ENCODE measurements at regions not wholly inside any gene's neighbourhood (a gene's known extent, or its start where the extent isn't known, plus 50 kb on each side); places are given as distances from the start of the nearest gene placed in this dataset.

GRCh38 chrX:9189286-9189685 is 155.4 kb upstream of the FAM9B start:
- TF ChIP-seq, protein P1, sequence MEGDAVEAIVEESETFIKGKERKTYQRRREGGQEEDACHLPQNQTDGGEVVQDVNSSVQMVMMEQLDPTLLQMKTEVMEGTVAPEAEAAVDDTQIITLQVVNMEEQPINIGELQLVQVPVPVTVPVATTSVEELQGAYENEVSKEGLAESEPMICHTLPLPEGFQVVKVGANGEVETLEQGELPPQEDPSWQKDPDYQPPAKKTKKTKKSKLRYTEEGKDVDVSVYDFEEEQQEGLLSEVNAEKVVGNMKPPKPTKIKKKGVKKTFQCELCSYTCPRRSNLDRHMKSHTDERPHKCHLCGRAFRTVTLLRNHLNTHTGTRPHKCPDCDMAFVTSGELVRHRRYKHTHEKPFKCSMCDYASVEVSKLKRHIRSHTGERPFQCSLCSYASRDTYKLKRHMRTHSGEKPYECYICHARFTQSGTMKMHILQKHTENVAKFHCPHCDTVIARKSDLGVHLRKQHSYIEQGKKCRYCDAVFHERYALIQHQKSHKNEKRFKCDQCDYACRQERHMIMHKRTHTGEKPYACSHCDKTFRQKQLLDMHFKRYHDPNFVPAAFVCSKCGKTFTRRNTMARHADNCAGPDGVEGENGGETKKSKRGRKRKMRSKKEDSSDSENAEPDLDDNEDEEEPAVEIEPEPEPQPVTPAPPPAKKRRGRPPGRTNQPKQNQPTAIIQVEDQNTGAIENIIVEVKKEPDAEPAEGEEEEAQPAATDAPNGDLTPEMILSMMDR (IDR thresholded peaks at IDR 0.05; ENCODE audit: low read depth, low read length) = no peak
- no peak for TF ChIP-seq EZH2phosphoT487 (IDR thresholded peaks at IDR 0.05; ENCODE audit: low read depth)
